OCI-LY1 (cell line): ENCODE measurements at regions not wholly inside any gene's neighbourhood (a gene's known extent, or its start where the extent isn't known, plus 50 kb on each side); places are given as distances from the start of the nearest gene placed in this dataset.

Experiments used
- H2AFZ ChIP-seq: fragments of 200-600 bp; sonication (generic), shearing (Covaris generic); 2 replicates; pipeline ENCODE4 v1.6.0; 2014; ENCODE audit warnings: antibody characterized with exemption, mild to moderate bottlenecking, low read length
- H3F3A ChIP-seq: fragments of 200-600 bp; sonication (generic), shearing (Covaris generic); 2 replicates; pipeline ENCODE4 v1.6.0; 2014; ENCODE audit warnings: mild to moderate bottlenecking, antibody characterized with exemption, low read length, moderate library complexity; ENCODE audit not compliant: insufficient read depth
- H3K27ac ChIP-seq: fragments of 200-600 bp; sonication (generic); 2 replicates; pipeline ENCODE4 v1.5.1; 2014; ENCODE audit warnings: low read length, mixed run types, mild to moderate bottlenecking, low read depth; ENCODE audit not compliant: poor library complexity, severe bottlenecking
- H3K27me3 ChIP-seq: fragments of 200-600 bp; sonication (generic); 2 replicates; pipeline ENCODE4 v1.6.0; 2014; ENCODE audit warnings: antibody characterized with exemption, mild to moderate bottlenecking, low read length, moderate library complexity; ENCODE audit not compliant: insufficient read depth
- H3K36me3 ChIP-seq: fragments of 200-600 bp; sonication (generic); 2 replicates; pipeline ENCODE4 v1.6.1; 2014; ENCODE audit warnings: mild to moderate bottlenecking, antibody characterized with exemption, low read length, moderate library complexity, mixed read lengths; ENCODE audit not compliant: insufficient read depth
- H3K4me1 ChIP-seq: fragments of 200-600 bp; sonication (generic); 2 replicates; pipeline ENCODE4 v1.5.1; 2014; ENCODE audit warnings: mild to moderate bottlenecking, low read length, moderate library complexity; ENCODE audit not compliant: insufficient read depth, severe bottlenecking
- H3K4me2 ChIP-seq: fragments of 200-600 bp; sonication (generic), shearing (Covaris generic); 2 replicates; pipeline ENCODE4 v1.6.1; 2014; ENCODE audit warnings: low read length
- H3K4me3 ChIP-seq: fragments of 200-600 bp; sonication (generic); 2 replicates; pipeline ENCODE4 v1.5.1; 2014; ENCODE audit warnings: low read length, low read depth, mild to moderate bottlenecking, mixed read lengths; ENCODE audit not compliant: poor library complexity, severe bottlenecking
- H3K79me2 ChIP-seq: fragments of 200-600 bp; shearing (Covaris generic); 2 replicates; pipeline ENCODE4 v1.6.1; 2016; ENCODE audit warnings: mixed run types, low read length, mixed read lengths; ENCODE audit not compliant: insufficient read depth
- H3K9ac ChIP-seq: fragments of 200-600 bp; sonication (generic), shearing (Covaris generic); 2 replicates; pipeline ENCODE4 v1.6.1; 2014; ENCODE audit warnings: mild to moderate bottlenecking, low read length, mixed read lengths
- H3K9me2 ChIP-seq: fragments of 200-600 bp; sonication (generic), shearing (Covaris generic); 2 replicates; pipeline ENCODE4 v1.6.1; 2014; ENCODE audit warnings: low read depth, mild to moderate bottlenecking, low read length, mixed read lengths
- H3K9me3 ChIP-seq: fragments of 200-600 bp; shearing (Covaris generic); 2 replicates; pipeline ENCODE4 v1.6.1; 2014; ENCODE audit warnings: low read length, mixed read lengths
- H4K20me1 ChIP-seq: fragments of 200-600 bp; sonication (generic), shearing (Covaris generic); 2 replicates; pipeline ENCODE4 v1.6.0; 2016; ENCODE audit warnings: mild to moderate bottlenecking, low read length; ENCODE audit not compliant: insufficient read depth
- CTCF ChIP-seq: fragments of 200-600 bp; sonication (generic), shearing (Covaris generic); IDR thresholded peaks from 2 replicates; pipeline ENCODE4 v1.5.1; 2017; ENCODE audit warnings: mild to moderate bottlenecking, antibody characterized with exemption, low read length, moderate library complexity, mixed read lengths
- EZH2 ChIP-seq: fragments of 200-600 bp; sonication (generic), shearing (Covaris generic); IDR thresholded peaks from 2 replicates; pipeline ENCODE4 v1.8.0; 2017; ENCODE audit warnings: borderline replicate concordance, mixed run types, mild to moderate bottlenecking, antibody characterized with exemption, low read length, moderate library complexity, mixed read lengths

GRCh38 chr2:144645083-144645778 lies 125.3 kb upstream of the ZEB2 start:
- no peaks in the 10 kb centered on the region for H4K20me1 ChIP-seq
- H3K27ac ChIP-seq: no peak overlapping the region
- H3K4me3 ChIP-seq: no peak overlapping the region
- no peaks in the 10 kb centered on the region for H3K79me2 ChIP-seq
- no peaks in the 10 kb centered on the region for H3K27me3 ChIP-seq
- H3K4me2 ChIP-seq: no peak overlapping the region
- H3F3A ChIP-seq: no peaks in the 10 kb centered on the region
- TF ChIP-seq CTCF: no peak
- TF ChIP-seq EZH2: no peak
- H2AFZ ChIP-seq: no peak overlapping the region
- peaks cover 15% of the 10 kb centered on the region for H3K4me1 ChIP-seq
- H3K9ac ChIP-seq: no peak overlapping the region
- no peaks in the 10 kb centered on the region for H3K9me3 ChIP-seq
- no peaks in the 10 kb centered on the region for H3K9me2 ChIP-seq
- H3K36me3 ChIP-seq: no peaks in the 10 kb centered on the region

- no peak overlapping the region for H3K4me2 ChIP-seq
- H4K20me1 ChIP-seq: no peaks in the 10 kb centered on the region
- peaks cover 15% of the 10 kb centered on the region for H3K4me1 ChIP-seq
- no peaks in the 10 kb centered on the region for H3F3A ChIP-seq
- no peaks in the 10 kb centered on the region for H3K79me2 ChIP-seq
- no peaks in the 10 kb centered on the region for H3K36me3 ChIP-seq
- H3K27me3 ChIP-seq: no peaks in the 10 kb centered on the region
- no peak overlapping the region for H3K9ac ChIP-seq
- H3K27ac ChIP-seq: no peak overlapping the region
- no peaks in the 10 kb centered on the region for H3K9me3 ChIP-seq
- H3K4me3 ChIP-seq: no peak overlapping the region
- no peaks in the 10 kb centered on the region for H3K9me2 ChIP-seq
- no peak overlapping the region for H2AFZ ChIP-seq
- TF ChIP-seq EZH2 (no peak), CTCF (no peak)
These were observed 124.6 kb upstream of the ZEB2 start for GRCh38 chr2:144644549-144644948.

- Histone ChIP-seq H3K27ac (no peak overlapping the region), H3K9me3 (no peaks in the 10 kb centered on the region), H3K27me3 (no peaks in the 10 kb centered on the region), H3K36me3 (no peaks in the 10 kb centered on the region), H2AFZ (no peak overlapping the region), H3K4me1 (peaks cover 15% of the 10 kb centered on the region), H3K4me2 (no peak overlapping the region), H4K20me1 (no peaks in the 10 kb centered on the region), H3K9me2 (no peaks in the 10 kb centered on the region), H3K9ac (no peak overlapping the region), H3K4me3 (no peak overlapping the region), H3F3A (no peaks in the 10 kb centered on the region), H3K79me2 (no peaks in the 10 kb centered on the region)
- no peak for TF ChIP-seq CTCF
- no peak for TF ChIP-seq EZH2
These were observed 123.8 kb upstream of the ZEB2 start for GRCh38 chr2:144643537-144644336.
